Breast epithelium (tissue), 4 donors: ENCODE measurements at regions not wholly inside any gene's neighbourhood (a gene's known extent, or its start where the extent isn't known, plus 50 kb on each side); places are given as distances from the start of the nearest gene placed in this dataset.
"Not testable (repeated sequence)": the region's sequence is repeated elsewhere in the genome, so short reads cannot be mapped to it uniquely, and the experiment has no call there.

Source experiments
- DNase-seq, 2 donors: peaks; one replicate each; pipeline ENCODE4 v3.0.0-alpha.2; 2019; ENCODE audit warnings: low spot score in 2 of 2
- H3K27ac ChIP-seq, 2 donors: fragments of 200-600 bp; sonication (generic) in 1 of 2; one replicate each; pipeline ENCODE4 v1.5.1; 2016 to 2019; ENCODE audit warnings: mild to moderate bottlenecking in 1 of 2
- H3K27me3 ChIP-seq, 2 donors: fragments of 200-600 bp; sonication (generic) in 1 of 2; one replicate each; pipeline versions ENCODE4 v1.5.1 to v1.6.0; 2017 to 2019; ENCODE audit warnings: control low read depth in 1 of 2, mild to moderate bottlenecking in 1 of 2
- H3K36me3 ChIP-seq: fragments of 200-600 bp; one replicate; pipeline ENCODE4 v1.5.1; 2019
- H3K4me1 ChIP-seq, 2 donors: fragments of 200-600 bp; sonication (generic); one replicate each; pipeline ENCODE4 v1.5.1; 2016 to 2019; ENCODE audit warnings: control low read depth in 1 of 2
- H3K4me3 ChIP-seq, 3 donors: fragments of 200-600 bp; sonication (generic); 1 replicate in 2 of 3; 2 replicates in 1 of 3; pipeline ENCODE4 v1.5.1; 2016 to 2019; ENCODE audit warnings: mild to moderate bottlenecking in 3 of 3, moderate library complexity in 2 of 3
- H3K9me3 ChIP-seq, 2 donors: fragments of 200-600 bp; sonication (generic) in 1 of 2; one replicate each; pipeline ENCODE4 v1.5.1; 2016 to 2019; ENCODE audit warnings: control low read depth in 1 of 2
- POLR2A ChIP-seq: fragments of 450-650 bp; IDR thresholded peaks from one replicate; pipeline ENCODE4 v1.6.1; 2016; ENCODE audit warnings: antibody characterized with exemption, mild to moderate bottlenecking, moderate library complexity
- POLR2AphosphoS5 ChIP-seq, 3 donors: sonication (generic); formaldehyde crosslinking; IDR thresholded peaks; one replicate each; pipeline ENCODE4 v1.6.1; 2017; ENCODE audit warnings: antibody characterized with exemption in 3 of 3
- intact Hi-C: fragments of 100-400 bp; cut with DNase I; formaldehyde crosslinking; loops from one replicate; pipeline ENCODE4 v1.15.1; 2023; ENCODE audit warnings: low total_unique reads
- TF ChIP-seq, protein P1 (sequence below), 3 donors: fragments of 450-650 bp; IDR thresholded peaks; one replicate each; pipeline ENCODE4 v1.5.1; 2016 to 2017; ENCODE audit warnings: antibody characterized with exemption in 3 of 3, mild to moderate bottlenecking in 3 of 3, moderate library complexity in 3 of 3

DNA sequence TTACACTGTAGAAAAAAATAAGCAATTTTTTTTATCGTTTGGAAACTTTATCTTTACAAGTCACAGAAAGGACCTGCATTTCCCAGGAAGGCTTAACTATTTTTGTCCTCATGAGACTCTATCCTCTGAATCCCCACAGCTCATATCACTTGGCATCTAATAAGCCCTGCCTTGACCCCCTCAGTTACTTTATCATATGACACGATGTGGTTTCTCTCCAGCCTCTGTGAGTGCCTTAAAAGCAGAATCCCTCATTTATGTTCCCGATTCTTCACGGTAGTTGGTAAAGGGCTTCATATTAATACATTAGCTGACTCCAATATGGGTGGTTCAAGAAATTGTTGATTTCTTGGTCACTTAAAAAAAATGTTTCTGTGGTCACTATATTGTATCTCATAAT, 296.6 kb upstream of the GRAMD2B start:
- no peaks in the 10 kb centered on the region for H3K27me3 ChIP-seq
- intact Hi-C loops: no loop called here

DNA sequence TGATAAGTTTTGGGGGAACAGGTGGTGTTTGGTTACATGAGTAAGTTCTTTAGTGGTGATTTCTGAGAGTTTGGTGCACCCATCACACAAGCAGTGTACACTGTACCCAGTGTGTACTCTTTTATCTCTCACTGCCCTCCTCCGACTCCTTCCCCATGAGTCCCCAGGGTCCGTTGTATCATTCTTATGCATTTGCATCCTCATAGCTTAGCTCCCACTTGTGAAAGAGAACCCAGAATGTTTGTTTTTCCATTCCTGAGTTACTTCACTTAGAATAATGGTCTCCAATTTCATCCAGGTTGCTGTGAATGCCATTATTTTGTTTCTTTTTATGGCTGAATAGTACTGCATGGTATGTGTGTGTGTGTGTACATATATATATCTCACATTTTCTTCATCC, 295.8 kb upstream of the GRAMD2B start:
- intact Hi-C loops, H3K27me3 ChIP-seq, H3K4me1 ChIP-seq, H3K27ac ChIP-seq, DNase-seq, H3K4me3 ChIP-seq, H3K9me3 ChIP-seq, H3K36me3 ChIP-seq: not testable (repeated sequence)

More for the DNA sequence above, 296.6 kb upstream of the GRAMD2B start:
- DNase-seq: no peak
- Histone ChIP-seq H3K9me3 (no peaks in the 10 kb centered on the region), H3K4me1 (no peaks in the 10 kb centered on the region), H3K4me3 (no peak overlapping the region), H3K36me3 (no peaks in the 10 kb centered on the region), H3K27ac (no peak overlapping the region)
- TF ChIP-seq POLR2A: no peak
- TF ChIP-seq POLR2AphosphoS5 (IDR thresholded peaks at IDR 0.05): no peak
- TF ChIP-seq, protein P1, sequence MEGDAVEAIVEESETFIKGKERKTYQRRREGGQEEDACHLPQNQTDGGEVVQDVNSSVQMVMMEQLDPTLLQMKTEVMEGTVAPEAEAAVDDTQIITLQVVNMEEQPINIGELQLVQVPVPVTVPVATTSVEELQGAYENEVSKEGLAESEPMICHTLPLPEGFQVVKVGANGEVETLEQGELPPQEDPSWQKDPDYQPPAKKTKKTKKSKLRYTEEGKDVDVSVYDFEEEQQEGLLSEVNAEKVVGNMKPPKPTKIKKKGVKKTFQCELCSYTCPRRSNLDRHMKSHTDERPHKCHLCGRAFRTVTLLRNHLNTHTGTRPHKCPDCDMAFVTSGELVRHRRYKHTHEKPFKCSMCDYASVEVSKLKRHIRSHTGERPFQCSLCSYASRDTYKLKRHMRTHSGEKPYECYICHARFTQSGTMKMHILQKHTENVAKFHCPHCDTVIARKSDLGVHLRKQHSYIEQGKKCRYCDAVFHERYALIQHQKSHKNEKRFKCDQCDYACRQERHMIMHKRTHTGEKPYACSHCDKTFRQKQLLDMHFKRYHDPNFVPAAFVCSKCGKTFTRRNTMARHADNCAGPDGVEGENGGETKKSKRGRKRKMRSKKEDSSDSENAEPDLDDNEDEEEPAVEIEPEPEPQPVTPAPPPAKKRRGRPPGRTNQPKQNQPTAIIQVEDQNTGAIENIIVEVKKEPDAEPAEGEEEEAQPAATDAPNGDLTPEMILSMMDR (IDR thresholded peaks at IDR 0.05): no peak

DNA sequence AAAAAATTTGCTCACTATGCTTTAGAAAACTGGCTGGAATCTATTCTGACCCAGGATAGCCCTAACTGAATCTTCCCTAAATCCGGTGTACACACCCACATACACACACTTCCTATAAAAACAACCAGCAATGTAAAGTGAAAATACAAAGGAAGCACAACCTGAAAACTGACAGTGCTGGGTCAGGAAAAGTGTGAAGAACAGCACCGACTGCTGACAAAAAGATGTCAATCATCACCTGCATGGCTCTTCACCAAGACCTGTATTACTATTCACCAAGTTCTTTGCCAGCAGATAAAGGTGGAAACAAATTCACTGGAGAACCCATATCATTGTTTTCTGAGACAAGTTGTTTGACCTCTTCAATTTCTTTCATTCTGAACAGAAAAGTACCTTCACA, 293.8 kb upstream of the GRAMD2B start:
- Histone ChIP-seq H3K36me3 (no peaks in the 10 kb centered on the region), H3K27me3 (no peaks in the 10 kb centered on the region), H3K9me3 (no peaks in the 10 kb centered on the region), H3K4me1 (no peaks in the 10 kb centered on the region), H3K4me3 (no peak overlapping the region), H3K27ac (no peak overlapping the region)
- intact Hi-C loops: no loop called here
- DNase-seq: no peak
- no peak for TF ChIP-seq POLR2A
- no peak for TF ChIP-seq POLR2AphosphoS5 (IDR thresholded peaks at IDR 0.05)
- TF ChIP-seq, protein P1 (IDR thresholded peaks at IDR 0.05): no peak

DNA sequence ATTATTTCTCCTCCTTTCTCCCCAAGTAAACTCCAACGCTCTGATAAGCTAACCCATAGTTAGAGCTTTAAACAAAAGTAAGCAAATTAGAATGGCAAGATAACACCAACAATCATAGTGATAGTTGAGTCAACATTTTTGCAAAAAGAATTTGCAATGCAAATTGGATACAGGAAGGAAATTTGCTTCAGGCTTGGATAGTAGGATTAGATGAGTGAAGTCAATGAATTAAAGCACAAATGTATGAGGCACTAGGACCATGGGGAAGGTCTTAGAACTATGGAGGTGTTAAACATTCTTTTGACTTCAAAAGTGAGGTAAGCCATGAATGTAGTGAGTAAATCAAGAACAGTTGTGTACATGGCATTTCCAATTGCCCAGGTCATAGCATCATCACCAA, 289.8 kb upstream of the GRAMD2B start:
- no peak for TF ChIP-seq POLR2A
- TF ChIP-seq, protein P1 (IDR thresholded peaks at IDR 0.05): no peak
- no peak for TF ChIP-seq POLR2AphosphoS5 (IDR thresholded peaks at IDR 0.05)
- intact Hi-C loops: no loop called here
- no peaks in the 10 kb centered on the region for H3K36me3 ChIP-seq
- peaks cover 0 to 9% of the 10 kb centered on the region in 2 donors for H3K4me1 ChIP-seq
- no peak for DNase-seq
- H3K27ac ChIP-seq: no peak overlapping the region
- H3K4me3 ChIP-seq: no peak overlapping the region
- no peaks in the 10 kb centered on the region for H3K9me3 ChIP-seq
- H3K27me3 ChIP-seq: no peaks in the 10 kb centered on the region

DNA sequence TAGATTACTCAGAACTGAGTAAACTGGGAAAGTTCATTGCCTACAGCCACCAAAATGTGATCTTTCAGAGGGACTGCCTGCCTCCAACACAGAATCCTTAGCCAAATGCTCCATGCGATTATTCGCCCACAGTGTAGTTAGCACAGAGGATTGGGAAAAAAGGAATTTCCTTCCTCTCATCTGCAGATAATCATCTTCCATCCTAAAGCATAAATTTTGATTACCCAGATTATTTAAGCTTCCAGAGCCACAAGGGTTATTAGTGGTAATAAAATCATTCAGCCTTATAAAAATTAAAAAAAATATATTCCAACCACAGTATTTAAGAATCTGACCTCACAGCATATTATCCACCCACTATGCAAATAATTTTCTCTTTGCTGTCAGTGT, 285.3 kb upstream of the GRAMD2B start:
- Histone ChIP-seq H3K4me1 (peaks cover 0 to 17% of the 10 kb centered on the region in 2 donors), H3K36me3 (no peaks in the 10 kb centered on the region), H3K27ac (no peak overlapping the region), H3K27me3 (no peaks in the 10 kb centered on the region), H3K9me3 (no peaks in the 10 kb centered on the region), H3K4me3 (no peak overlapping the region)
- no peak for DNase-seq
- TF ChIP-seq POLR2AphosphoS5 (IDR thresholded peaks at IDR 0.05): no peak
- TF ChIP-seq, protein P1 (IDR thresholded peaks at IDR 0.05): no peak
- TF ChIP-seq POLR2A: no peak
- intact Hi-C loops: no loop called here

DNA sequence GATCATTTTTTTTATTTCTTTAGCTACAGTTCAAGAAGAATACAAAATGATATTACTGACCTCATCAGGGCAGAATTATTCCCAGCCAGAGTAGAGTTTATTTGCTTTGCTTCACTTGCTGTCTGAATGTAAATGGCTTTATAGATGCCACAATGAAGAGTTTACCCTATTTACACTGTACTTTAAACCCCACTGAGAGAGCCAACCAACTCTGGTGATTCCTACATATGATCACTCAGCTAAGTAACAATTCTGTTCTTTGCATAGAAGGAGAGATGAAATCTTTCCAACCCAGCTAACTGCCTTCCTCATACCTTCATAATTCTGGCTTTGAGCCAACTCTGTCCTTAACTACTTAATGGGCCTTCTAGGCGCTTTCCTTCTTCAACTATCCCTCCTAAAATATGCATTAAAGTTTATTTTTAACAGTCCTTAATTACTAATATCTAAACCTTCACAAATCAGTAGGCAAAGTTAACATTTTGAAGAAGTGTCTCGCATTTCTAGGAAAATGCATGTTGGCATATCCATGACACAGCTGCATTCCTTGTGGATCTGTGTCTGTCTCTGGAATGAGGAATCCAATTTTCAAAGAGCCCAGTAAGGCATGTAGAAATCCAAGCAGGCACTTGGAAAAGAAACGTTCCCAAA, 284.8 kb upstream of the GRAMD2B start:
- H3K36me3 ChIP-seq: no peaks in the 10 kb centered on the region
- H3K27ac ChIP-seq: no peak overlapping the region
- no peak overlapping the region for H3K4me3 ChIP-seq
- peaks cover 0 to 17% of the 10 kb centered on the region in 2 donors for H3K4me1 ChIP-seq
- DNase-seq: no peak
- TF ChIP-seq POLR2AphosphoS5 (IDR thresholded peaks at IDR 0.05): no peak
- no peak for TF ChIP-seq POLR2A
- TF ChIP-seq, protein P1 (IDR thresholded peaks at IDR 0.05): no peak
- intact Hi-C loops: no loop called here
- no peaks in the 10 kb centered on the region for H3K9me3 ChIP-seq
- H3K27me3 ChIP-seq: no peaks in the 10 kb centered on the region
